DMS53 treated with DMSO at 0.1 percent for 48 hours (cell line): ENCODE measurements at regions not wholly inside any gene's neighbourhood (a gene's known extent, or its start where the extent isn't known, plus 50 kb on each side); places are given as distances from the start of the nearest gene placed in this dataset.

Experiments used
- DNase-seq: peaks from one replicate; lab custom pipeline; 2025; ENCODE audit not compliant: unreplicated experiment; lab: John Stamatoyannopoulos, UW

DNA sequence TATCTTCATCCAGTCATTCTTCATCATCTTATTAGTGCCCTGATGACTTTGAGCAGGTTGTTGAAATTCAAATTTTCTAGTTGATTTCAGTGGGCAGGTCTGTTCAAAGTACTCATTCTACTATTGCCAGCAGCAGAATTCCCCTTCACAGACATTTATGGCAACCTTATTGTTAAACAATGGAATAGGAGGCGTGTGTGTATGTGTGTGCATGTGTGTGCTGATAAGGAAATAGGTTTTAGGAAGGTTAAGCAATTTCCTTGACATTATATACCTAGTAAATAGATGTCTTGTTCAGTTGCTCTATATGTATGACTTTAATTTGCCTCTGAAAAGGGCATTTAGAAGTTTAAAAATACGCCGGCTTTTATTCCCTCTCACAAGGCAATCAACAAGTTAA is 601.4 kb upstream of the CA10 start:
- DNase-seq = no peak

DNA sequence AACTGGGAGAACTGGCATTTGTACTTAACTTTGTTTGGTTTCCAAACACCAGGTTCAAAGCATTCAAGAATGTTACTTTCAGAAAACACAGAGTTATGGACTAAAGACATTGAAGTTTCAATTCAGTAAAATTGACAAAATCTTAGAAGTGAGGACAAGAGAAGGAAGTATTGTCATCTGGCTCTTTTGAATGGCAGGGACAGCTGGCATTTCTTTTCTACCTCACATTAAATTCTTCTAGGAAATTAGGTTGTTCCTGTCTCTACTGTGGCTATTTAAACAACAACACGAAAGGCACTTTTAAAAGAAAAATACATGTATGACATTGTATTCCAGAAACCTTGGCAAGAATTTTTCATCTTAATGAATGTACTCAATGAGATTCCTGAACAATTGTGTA is 600.0 kb upstream of the CA10 start:
- DNase-seq = no peak

DNA sequence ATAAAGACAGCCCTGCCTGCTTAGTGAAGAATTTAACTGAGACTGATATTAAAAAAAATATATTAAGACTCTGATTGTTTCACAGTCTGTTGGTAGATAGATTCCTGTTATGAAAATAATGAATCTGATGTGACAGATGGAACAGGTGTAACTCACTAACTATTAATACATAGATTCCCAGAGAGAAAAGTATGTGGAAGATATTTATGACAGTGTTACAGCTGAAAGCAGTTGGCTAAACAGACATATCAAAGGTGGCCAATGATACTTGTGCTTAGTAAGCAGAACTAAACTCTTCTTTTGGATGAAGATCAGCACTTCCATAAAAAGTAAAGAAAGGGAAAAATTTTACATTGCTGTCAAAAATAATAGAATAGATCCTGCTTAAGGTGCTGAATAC is 598.2 kb upstream of the CA10 start:
- DNase-seq = no peak

DNA sequence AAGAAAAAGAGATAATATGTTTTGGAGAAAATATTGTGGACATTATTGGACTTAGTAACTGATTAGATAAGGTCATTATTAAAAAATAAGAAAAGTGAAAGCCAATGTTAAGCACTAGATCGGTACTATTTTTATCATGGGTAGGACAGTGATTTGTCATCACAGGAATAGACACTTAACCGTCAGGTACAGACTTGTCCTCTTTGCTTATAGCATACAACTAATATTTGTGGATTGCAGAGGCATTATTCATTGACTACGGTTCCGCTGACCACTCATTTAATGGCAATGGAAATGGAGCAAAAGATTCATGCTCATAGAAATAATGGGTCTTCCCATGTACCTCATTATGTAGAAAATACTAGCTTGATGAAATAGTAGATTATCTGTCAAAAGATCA is 596.3 kb upstream of the CA10 start:
- DNase-seq = no peak

DNA sequence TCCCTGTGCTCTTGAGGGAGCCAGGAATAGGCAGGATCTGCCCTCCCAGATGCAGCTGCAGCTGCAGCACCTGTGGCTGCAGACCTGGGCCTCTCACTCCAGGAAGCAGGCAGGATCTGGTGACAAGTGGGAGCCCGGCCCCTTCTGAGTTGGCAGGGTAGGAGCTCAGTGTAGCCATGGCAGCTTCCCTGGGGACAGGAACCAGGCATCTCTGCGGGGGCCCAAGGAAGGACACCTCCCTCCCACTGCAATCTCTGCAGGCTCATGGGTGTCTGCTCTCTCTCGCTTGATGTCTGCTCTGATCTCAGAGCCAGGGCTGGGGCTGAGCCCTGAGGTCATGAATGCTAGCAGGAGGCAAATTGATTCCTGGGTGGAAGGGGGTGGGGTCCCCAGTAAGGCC is 592.5 kb upstream of the CA10 start:
- DNase-seq = no peak

DNA sequence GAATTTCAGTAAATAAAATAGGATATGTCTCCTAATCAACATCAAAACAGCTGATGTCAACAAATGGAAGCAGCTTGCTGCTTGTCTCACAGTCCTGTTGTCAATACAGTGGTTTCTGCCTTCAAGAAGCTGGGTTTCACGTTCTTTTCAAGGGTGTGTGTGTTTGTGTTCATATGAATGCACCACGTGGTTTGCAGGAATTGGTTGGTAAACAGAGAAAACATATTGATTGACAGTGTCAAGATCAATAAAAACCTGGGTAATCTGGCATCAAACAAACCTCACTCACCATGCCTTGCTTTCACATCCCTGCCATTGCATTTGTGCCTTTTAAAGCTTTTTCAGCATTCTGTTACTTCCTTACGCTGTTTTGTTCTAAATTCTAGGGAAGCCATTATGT is 585.7 kb upstream of the CA10 start:
- DNase-seq = no peak

DNA sequence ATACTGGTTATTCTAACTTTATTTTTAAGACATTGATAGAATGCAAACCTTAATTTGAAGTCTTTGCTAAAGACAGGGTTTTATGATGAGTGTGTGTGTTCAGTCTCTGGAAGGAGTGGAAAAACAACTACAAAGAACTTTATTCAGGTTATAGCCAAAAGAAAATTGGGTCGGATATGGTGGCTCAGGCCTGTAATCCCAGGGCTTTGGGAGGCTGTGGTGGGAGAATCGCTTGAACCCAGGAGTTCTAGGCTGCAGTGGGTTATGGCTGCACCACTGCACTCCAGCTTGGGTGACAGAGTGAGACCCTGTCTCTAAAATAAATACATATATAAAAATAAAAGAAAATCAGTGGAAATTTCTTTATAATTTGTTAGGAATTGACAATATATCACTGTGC is 581.5 kb upstream of the CA10 start:
- no peak for DNase-seq

DNA sequence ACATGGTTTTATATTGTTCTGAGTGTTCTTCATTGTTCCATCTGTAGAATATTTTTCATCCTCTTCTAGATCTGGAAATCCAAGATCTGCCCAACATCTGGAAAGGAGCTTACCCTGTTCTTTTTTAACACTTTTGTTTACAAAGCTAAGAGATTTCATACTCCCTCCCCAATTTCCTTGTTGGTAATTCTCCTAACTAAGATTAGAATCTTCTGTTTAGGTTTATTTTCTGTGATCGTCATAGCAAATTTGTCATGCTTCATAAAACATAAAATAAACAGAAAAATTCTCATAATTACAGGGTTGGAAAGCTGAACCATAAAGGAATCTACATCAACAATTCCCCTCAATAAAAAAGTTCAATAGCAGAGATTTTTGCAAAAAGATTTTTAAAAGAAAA is 580.3 kb upstream of the CA10 start:
- no peak for DNase-seq

DNA sequence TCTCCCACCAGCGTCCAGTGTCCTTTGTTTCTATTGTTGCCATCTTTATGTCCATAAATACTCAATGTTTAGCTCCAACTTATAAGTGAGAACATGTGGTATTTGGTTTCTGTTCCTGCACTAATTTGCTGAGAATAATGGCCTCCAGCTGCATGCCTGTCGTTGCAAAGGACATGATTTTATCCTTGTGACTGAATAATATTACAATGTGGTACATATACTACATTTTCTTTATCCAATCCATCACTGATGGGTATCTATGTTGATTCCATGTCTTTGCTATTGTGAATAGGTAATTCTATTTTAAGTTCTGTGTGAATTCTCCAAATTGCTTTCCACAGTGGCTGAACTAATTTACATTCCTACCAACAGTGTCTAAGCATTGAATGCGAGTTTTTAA is 578.6 kb upstream of the CA10 start:
- no peak for DNase-seq

DNA sequence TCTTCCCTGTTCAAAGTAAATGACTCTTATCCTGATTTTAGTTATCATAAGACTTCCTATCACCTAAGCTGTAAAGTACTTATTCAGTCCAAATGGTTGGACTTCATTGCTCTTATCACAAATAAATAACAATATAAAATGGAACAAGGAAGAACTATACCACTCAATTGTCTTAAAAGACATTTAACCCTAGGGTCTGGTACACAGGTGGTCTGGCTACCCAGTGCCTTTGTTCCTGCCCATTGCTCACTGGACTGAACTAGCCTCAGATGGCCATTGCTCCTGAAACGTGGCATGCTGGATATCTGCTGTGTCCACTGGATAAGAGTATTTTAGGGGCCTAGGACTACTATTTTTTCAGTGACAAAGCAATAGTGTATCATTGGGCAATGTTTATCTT is 574.3 kb upstream of the CA10 start:
- no peak for DNase-seq

DNA sequence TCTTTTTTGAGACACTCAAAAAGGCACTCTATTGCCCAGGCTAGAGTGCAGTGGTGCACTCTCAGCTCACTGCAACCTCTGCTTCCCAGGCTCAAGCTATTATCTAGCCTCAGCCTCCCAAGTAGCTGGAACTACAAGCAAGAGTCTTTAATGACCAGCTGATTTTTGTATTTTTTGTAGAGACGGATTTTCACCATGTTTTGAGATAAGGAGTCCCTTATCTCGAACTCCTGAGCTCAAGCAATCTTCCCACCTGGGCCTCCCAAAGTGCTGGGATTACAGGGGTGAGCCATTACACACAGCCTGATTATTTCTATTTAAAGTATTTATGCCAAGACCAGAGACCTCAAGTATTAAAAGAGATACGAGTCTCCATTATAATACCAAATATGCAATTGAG is 566.1 kb upstream of the CA10 start:
- DNase-seq = no peak

DNA sequence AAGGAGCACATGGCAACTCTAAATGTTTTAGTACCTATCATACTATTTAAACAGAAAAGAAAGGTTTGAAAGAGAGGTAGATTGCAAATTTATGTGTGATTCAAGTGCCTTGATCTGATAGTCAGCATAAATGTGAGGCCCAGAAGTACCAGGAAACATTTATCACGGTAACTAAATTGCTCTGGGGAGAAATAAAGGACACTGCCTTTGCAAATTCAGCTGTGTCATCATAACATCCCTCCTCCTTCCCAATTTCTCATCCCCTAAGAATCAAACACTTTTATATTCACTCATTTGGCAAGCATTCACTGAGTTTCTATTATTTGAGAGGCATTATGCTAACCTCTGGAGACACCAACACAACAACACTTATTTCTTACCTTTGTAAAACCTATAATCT is 563.4 kb upstream of the CA10 start:
- no peak for DNase-seq

DNA sequence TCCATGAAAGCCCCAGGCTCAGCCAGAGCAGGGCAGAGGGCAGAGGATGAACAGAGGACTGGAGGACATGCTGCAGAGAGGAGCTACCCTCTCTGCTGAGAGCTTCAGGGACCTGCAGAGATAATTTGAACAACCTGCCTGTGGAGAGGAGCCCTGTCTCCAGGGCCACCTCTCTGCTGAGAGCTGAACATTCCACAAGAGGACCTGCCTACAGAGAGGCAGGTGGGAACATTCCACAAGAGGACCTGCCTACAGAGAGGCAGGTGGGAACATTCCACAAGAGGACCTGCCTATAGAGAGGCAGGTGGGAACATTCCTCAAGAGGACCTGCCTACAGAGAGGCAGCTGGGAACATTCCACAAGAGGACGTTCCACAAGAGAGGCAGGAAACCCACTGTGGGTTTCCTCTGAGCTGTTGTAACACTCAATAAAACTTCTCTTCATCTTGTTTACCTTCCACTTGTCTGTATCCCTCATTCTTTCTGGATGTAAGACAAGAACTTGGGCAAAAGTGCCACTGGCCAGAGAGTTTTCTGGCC is 551.9 kb upstream of the CA10 start:
- DNase-seq = no peak

DNA sequence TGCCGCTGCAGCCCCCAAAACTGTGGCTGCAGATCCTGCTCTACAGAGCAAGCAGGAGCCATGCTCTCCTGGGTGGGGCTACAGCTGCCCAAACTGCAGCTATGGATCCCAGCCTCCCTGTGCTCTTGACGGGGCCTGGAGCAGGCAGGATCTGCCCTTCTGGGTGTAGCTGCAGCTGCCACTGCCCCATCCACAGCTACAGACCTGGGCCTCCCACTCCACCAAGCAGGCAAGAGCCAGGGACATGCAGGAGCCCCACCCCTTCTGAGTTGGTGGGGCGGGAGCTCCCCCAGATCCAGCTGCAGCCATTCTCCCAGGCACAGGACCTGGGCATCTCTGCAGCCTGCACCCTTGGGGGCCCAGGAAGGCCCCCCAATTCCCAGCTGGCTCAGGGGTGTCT is 551.2 kb upstream of the CA10 start:
- DNase-seq = no peak

DNA sequence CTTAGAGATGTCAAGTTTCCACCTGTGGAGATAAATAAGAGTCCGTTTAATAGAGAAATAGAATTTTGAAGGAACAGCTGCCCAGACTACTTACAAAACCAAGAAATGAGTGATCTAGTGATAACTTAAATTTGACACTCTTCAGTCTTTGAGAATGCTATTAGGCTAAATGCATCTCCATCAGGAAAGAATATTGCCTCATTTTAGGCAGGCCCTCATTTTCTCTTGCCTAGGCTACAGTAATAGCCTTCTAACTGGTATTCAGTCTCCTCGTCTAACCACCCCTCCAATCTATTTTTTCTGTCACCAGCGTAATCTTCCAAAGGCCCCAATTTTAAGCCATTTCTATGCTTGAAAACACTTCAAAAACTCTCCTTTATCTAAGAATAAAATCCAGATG is 537.8 kb upstream of the CA10 start:
- DNase-seq = no peak

DNA sequence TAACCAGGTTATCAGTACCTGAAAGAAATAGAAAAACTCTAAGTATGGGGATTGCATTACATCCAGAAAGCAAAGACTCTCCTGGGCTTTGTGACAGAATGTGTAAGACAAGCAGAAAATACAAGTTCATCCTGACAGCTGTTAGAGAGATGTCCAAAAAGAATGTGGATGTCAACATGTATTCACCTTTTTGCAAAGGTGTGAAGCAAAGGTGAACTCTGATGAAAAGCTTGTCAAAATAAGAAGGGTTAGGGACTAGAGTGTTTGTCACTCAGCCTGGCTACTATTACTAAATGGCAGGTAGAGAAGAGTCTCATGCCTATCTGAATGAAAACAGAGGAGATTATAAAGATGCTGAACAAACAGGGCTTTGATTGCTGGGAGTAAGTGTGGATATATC is 527.6 kb upstream of the CA10 start:
- no peak for DNase-seq

DNA sequence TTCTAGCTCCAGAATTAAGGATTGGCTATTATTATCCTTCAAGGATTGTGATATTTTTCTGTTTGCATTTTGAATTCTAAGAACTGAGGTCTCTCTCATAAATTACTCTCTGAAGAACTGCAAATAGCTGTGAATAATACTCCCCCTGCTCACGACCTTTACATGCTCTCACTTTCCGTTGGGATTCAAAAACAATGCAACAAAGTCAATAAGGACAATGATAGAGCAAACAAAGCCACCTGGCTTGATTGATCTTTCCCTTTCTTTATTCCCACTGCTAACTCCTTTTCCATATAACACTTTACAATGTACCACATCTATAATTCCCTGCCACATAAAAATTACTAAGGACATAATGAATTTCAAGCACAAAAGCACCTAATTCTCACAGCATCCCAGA is 523.0 kb upstream of the CA10 start:
- peak; percentile 88 for DNase-seq

DNA sequence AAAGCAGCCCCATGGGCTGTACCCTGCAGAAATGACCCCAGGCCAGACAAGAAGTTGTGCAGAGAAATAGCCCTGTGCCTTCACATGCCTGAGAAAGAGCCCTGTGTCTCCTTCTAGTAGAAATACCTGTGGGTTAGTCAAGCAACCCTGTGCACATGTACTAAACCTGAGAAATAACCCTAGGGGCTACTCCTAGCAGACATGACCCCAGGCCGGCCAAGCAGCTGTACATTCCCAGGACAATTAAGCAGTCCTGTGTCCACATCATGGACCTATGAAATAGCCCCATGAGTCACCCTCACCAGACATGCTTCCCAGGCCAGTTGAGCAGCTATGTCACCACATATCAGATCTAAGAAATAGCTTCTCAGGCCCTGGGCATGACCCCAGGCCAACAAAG is 519.7 kb upstream of the CA10 start:
- DNase-seq = no peak

DNA sequence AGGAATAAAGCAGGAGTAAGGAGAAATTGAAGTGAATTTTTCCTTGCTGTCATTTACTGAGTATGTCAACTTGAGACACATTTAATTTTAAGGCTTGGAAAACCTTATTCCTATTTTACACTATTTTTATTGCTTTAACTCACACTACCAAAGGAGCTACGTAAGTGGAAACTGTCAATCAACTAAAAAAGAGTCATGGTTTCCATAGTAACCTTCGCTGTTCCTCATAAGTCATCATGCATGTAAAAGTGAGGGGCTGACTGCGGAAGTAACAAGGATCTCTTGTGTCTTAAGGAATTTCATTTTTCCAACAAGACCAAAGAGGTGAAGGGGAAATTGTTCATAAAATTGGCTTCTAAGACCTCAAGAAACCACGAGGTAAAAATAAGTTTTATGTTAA is 516.2 kb upstream of the CA10 start:
- no peak for DNase-seq

DNA sequence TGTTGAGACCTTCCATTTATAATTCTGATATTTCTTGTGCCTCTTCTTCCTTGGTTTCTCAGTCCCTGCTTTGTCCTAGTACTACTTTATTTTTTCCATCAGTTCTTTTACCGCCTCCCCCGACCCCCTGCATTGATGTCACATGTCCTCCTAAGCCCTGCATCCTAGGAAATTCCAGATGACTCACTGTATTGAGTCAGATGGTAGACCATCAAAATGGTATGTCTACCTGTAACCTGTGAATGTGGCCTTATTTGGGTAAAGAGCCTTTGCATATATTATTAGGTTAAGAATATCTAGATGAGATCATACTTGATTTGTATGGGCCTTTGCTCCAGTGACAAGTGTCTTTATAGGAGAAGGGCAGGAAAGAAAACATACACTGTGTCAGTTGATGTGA is 515.3 kb upstream of the CA10 start:
- DNase-seq = peak; percentile 22

DNA sequence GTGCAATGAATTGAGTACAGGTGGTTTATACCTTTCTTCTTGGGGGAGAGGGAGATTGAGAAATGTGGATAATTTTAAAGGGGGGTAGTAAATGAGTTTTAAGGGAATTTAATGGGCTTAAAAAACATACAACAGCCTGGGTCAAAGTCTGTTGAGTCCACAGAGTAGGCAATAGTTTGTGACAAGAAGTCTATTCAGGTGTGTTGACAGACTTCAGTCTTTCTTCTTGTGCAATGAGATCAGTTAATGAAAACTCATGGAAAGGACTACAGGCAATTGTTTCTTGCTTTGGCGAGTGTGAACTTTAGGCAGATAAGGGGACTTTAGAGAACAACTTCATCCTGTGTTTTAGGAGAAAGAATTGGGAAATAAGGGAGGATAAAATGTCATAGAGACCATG is 507.8 kb upstream of the CA10 start:
- no peak for DNase-seq

DNA sequence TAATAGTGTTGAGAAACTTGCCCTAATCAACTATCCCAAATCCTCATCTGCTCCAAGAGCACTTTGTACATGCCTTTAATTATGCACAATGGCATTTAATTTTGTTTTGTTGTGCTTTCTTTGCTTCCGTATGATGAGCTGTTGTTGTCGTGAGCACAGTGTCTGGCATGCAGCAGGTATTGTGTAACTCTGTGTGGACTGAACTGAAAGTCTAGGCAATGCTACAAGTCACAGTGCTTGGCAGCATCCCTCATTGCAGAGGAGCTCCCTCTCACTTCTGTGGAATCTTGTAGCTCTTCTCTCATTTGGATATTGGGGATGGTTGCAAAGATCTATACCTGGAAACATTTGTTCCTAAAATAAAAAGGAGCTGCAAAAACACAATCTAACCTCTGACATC is 502.2 kb upstream of the CA10 start:
- DNase-seq = no peak

DNA sequence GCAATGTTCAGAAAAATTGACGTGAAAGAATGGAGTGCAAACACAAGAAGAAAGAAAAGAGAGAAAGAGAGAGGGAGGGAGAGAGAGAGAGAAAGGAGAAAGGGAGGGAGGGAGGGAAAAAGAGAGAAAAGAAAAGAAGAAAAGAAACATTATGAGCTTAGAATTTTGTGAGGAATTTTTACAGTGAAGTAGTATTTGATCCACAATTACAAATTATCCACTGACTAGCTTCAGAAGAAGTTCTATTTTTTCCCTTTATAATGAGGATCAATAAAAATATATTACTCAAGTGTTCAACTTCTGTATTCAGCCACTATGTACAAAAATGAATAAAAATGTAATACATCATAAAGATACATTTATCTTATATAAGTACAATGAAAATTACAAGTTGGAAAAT is 494.5 kb upstream of the CA10 start:
- no peak for DNase-seq

DNA sequence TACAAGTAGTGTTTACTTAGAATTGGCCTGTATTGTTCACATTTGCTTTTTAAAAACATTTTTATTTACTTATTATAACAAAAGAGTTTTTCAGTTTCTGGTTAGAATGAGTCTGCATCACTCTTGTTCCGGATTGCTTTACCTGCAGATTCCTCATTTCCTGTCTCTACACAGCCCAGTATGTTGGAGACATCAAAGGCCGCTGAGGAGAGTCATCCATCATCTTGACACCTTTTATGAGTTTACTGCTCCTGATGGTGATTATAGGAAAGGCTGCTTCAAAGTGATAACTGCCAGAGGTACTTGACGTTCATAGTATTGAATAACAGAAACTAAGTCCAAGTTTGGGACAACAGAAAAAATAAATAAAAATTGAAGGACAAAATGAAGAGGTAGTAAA is 490.5 kb upstream of the CA10 start:
- peak; percentile 98 for DNase-seq
